ENCODE measurements at regions not wholly inside any gene's neighbourhood (a gene's known extent, or its start where the extent isn't known, plus 50 kb on each side); places are given as distances from the start of the nearest gene placed in this dataset.
A peak's percentile ranks its signal among the peaks of the same experiment; 100 is the strongest.
"Not testable (repeated sequence)": the region's sequence is repeated elsewhere in the genome, so short reads cannot be mapped to it uniquely, and the experiment has no call there.

DNA sequence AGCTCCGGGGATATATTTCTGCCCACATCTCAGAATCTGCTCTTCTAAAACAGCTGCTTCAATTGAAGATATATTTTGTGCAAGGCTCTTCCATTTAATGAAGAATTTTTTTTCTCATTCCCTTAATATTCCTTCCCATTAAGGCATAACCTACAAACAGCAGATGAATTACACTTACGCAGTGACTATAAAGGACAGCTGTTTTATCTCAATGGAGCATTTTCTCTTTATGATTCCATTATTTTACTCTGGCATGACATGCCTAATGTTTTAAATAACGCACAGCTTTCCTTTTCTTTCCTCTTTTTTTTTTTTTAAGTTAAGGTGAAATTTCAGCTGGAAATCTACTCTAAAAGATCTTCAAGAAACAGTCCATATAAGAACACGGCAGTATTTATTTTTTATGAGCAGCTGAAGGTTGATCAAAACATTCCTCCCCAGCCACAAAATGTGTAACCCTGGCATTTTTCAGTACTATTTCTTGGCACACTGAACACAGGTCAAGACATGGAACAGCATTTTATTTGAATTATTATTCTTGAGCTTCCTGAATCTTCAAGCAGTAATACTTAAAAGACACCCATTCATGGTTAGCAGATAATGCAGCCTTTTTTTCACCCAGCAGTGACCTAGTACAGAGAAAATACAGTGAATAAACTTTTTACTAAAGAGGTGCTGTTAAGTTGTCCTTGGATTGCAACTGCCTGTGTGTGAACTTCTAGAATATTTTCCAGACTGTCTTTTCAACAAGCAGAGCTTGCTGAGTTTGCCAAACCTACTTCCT is 118.1 kb upstream of the FOXN3 start:
- peak in 1 of 2 donors; percentile 39 for DNase-seq (ENCODE audit: low read depth in 2 of 2)

DNA sequence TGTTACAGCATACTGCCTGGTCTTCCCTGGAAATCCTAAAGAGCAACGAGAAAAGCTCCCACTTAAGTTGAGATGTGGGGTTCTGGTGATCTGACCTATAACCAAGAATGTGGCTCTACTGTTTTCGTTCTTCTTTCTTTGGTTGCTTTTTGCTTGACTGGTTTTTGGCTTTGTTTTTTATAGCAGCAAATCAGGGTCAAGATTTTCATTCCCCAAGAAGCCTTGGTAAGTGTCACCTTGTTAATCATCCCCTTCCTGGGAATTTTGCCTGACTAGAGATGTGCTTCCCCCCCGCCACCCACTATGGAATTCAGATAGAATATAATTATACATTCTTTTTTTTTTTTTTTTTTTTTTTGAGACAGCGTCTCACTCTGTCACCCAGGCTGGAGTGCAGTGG is 116.7 kb upstream of the FOXN3 start:
- DNase-seq (ENCODE audit: low read depth in 2 of 2), result no peak

DNA sequence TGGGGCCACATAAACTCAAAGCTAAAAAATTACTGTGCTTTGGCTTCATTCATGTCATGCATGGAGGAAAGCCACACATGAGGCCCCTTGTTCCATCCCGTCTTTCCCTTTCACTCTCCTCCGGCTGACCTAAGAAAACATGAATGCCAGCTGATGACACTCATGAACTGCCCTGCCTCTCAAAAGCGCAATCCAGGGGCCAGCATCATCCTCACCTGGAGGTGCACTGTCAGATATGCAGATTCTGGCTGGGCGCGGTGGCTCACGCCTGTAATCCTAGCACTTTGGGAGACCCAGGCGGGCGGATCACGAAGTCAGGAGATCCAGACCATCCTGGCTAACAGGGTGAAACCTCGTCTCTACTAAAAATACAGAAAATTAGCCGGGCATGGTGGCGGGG is 116.1 kb upstream of the FOXN3 start:
- DNase-seq (ENCODE audit: low read depth in 2 of 2), result no peak

DNA sequence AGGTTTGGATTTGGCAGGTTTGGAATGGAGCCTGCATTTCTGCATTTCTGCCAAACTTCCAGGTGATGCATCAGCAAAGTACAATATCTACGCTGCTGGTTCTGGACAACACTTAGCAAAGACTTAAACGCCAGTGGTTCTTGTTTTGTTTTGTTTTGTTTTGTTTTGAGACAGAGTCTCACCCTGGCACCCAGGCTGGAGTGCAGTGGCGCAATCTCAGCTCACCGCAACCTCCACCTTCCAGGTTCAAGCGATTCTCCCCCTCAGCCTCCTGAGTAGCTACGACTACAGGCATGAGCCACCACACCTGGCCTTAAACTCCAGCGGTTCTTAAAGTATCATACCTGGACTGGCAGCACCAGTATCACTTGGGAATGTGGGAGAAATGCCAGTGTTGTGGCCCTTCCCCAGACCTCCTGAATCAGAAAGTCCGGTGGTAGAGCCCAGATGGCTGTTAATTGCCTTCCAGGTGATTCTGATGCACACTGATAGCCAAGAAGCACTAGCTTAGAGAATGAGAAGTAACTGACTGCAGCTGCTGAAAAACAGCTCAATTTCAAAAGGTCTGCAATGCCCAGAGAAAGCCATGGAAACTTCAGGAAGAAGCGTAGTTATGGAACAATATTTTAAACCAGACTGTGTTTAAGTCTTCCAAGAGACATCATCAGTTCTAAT is 114.8 kb upstream of the FOXN3 start:
- no peak for DNase-seq (ENCODE audit: low read depth in 2 of 2)

DNA sequence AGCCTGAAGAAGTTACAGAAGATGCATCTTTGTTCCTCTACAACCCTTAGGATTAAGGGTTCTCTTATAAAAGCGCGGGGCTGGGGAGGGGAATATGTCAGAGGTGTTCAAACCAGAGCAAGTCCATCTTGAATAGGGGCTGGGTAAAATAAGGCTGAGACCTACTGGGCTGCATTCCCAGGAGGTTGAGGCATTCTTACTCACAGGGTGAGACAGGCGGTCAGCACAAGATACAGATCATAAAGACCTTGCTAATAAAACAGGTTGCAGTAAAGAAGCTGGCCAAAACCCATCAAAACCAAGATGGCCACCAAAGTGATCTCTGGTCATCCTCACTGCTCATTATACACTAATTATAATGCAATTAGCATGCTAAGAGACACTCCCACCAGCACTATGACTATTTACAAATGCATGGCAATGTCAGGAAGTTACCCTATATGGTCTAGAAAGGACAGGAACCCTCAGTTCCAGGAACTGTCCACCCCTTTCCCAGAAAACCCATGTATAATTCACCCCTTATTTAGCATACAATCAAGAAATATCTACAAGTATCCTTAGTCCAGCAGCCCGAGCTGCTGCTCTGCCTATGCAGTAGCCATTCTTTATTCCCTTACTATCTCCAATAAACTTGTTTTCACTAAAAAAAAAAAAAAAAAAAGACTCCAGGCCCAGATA is 108.1 kb upstream of the FOXN3 start:
- DNase-seq (ENCODE audit: low read depth in 2 of 2), result no peak

DNA sequence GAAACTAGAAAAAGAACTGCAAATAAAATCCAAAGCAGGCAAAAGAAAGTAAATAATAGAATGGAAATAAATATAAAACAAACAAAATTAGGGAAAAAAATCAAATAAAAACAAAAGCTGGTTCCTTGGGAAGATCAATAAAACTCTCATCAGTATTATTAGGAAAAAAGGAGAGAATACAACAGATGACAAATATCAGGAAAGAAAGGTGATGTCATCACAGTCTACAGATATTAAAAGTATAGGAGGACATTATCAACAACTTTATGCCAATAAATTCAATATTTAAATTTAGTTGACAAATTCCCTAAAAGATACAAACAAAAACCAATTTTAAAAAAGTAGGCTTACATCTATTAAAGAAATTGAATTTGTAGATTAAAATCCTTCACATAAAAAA is 107.4 kb upstream of the FOXN3 start:
- DNase-seq (ENCODE audit: low read depth in 2 of 2), result no peak

DNA sequence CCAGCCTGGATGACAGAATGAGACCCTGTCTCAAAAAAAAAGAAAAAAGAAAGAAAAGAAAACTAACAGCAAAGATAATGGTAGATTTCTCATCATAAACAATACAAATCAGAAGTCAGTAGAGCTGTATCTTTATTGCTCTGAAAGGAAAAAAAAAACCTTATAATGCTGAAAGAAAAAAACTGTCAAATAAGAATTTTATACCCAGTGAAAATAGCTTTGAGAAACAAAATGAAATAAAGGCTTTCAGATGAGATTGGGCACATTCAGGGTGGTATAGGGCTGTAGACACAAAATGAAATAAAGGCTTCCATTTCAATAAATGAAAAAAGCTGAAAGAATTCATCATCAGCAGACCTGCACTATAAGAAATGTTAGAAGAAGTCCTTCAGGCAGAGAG is 105.0 kb upstream of the FOXN3 start:
- no peak for DNase-seq (ENCODE audit: low read depth in 2 of 2)

DNA sequence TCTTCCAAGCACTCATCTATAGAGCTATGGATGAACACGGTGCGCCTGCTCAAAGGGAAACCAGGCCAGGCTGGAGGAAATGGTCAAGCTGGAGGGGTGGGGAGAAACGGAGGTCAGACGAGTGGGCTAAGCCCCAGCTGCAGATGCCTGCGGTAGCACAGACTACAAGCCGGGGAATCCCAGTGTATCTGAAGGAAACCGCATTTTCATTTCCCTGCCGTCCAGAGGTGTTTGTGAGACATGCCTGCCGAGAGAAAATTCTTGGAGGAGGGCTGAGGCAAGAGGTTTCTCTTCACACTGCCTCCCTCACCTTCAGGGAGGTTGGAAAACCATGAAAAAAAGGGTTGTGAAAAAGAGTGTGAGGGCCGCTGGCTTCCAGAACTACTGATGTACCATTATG is 102.0 kb upstream of the FOXN3 start:
- DNase-seq (ENCODE audit: low read depth in 2 of 2), result no peak

DNA sequence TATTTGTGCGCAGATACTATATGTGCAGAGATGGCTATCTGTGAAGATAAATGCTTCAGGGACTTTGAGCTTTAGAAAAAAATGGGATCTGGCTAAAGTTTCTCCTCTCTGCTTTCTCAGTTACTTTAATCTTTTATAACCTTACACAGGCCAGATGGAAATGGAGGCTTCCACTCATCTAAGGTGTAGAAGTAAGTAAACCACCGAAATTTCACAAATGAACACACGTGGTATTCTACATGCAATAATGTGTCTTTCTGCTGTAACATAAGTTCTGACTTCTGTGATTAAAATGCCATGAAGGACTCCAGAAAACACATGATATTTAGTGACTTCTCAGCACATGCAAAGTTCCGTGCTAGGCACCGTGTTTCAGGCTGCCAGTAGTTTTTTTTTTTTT is 99.1 kb upstream of the FOXN3 start:
- no peak for DNase-seq (ENCODE audit: low read depth in 2 of 2)

DNA sequence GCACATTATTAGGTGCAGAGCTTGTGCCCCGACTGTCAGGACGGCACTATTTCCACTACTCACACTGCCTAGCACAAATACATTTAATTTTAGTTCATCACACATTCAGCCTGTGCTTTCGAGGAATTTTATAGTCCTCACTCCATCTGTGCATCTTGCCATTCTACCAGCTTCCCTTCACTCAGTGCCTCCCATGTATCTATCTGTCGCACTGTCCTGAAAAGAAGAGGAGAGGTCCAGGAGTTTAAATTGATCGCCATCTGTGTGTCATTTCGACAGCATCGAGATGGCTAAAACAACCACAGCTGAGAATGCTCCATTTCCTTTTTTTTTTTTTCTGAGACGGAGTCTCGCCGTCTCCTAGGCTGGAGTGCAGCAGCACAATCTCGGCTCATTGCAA is 97.6 kb upstream of the FOXN3 start:
- DNase-seq (ENCODE audit: low read depth in 2 of 2), result no peak

DNA sequence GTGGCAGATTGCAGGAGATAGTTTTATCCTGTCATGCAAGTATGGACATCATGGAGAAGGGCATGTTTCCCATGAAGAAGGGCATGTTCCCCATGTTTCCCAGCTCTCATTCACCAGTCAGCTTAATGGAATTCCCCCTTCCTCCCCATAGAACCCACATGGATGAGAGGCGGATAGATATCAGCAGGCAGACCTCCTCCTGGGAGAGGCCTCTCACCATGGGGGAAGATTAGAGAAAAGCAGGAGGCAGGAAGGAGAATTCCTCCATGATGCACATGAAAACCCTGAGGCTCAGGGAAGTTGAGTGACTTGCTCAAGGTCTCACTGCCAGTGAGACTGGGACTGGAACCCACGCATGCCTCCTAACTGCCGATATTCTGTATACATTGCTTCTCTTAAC is 92.9 kb upstream of the FOXN3 start:
- DNase-seq (ENCODE audit: low read depth in 2 of 2), result no peak

DNA sequence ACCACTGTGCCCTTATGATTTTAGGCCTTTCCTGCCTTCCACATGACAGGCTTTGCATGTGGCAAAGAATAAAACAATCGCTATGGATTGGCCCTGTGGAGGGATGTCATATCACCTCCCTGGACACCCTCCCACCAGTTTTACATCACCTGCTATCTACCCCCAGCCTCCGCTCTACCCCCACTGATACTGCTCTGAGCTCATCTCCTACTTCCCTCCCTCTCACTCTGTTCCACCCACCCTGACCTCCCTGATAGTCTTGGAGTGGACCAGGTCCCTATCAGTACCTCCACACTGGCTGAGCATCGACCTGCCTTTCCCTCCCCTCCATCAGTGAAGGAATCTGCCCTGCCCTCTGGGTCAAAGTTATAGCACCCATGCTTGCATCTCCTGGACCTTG is 91.8 kb upstream of the FOXN3 start:
- no peak for DNase-seq (ENCODE audit: low read depth in 2 of 2)

DNA sequence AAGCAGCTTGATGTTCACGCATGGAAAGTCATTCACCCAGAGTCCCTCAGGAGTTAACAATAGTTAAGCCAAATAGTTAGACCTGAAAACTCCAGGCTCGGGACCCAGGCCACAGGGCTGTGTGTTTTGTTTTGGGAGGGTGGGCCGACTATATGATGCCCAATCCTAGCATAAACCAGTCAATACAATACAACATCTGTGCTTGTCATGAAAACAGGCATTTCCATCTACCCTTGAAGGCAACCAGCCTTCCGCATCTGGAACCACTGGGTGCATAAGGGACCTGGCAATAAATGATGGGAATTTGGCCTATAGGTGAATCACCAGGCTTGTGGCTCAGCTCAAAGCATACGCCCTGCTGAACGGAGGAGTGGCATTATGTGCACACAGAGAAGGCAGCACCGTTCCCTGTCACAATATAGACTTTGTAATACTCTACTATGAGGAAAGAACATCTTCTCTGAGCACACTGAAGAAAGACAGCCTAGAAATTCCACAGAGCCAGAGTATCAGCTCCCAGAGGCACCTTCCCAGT is 91.0 kb upstream of the FOXN3 start:
- DNase-seq (ENCODE audit: low read depth in 2 of 2), result peak in 1 of 2 donors; percentile 21

DNA sequence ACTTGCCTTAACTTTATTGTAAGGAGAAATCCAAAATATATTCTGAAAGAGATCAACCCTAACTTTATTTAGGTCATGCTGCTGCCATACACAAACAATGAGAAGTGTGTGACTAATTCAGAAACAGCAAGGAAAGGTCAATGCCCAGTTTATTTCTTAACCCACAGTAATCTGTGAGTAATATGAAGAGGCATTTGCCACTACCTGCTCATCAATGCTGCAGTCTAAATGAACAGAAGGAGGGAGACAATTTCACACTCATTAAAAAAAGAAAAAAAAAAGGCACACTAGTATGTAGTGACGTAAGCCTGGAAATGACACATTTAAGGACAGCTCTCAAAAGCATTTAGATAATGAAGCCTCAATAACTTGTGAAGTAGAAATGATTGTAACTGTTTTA is 90.5 kb upstream of the FOXN3 start:
- DNase-seq (ENCODE audit: low read depth in 2 of 2), result peak; percentile 31 to 80

DNA sequence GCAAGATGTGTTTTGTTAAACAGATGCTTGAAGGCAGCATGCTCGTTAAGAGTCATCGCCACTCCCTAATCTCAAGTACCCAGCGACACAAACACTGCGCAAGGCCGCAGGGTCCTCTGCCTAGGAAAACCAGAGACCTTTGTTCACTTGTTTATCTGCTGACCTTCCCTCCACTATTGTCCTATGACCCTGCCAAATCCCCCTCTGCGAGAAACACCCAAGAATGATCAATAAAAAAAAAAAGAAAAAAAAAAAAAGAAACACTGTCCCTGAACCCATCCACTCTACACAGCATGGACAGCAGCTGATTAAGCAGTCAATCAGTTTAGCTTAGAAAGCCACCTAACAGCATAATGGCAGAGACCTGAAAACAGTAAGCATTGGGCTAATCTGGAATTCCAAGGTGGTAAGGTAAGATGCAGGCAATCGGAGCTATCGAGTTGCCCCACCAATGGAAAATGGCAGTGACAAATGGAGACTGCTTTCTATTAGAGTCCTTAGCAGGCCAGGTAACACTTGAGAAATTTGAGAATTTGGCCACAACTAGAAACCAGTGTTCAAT is 89.9 kb upstream of the FOXN3 start:
- not testable (repeated sequence) for DNase-seq (ENCODE audit: low read depth in 2 of 2)

DNA sequence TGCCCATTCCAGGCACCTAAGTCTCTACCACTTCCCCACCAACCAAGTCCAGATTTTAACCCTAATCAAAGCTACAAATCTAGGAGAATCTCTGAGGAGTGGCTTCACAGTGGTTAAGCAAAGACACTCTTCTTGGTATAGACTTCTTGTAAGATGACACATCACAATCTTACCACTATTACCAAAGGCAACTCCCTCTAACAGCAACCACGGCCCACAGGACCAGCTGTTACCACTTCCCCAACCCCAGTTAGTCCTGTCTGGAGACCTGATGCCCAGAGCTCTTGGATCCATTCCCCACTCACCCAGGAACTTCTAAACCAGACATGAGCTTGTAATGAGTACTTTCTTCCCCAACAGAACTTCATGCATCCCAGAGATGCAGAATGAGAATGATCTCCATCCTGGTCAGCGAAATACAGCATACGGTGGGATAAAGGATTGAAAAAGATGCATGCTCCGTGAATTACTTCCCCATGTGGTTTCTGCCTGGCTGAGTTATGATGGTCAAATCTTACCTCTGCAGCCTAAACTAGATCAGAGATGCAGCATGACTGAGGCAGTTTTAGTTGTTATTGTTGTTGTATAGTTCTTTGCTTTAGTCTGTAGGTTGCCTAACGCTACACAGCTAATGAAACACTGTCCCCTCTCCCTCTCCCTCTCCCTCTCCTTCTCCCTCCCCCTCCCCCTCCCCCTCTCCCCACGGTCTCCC is 87.7 kb upstream of the FOXN3 start:
- peak in 1 of 2 donors; percentile 18 for DNase-seq (ENCODE audit: low read depth in 2 of 2)

DNA sequence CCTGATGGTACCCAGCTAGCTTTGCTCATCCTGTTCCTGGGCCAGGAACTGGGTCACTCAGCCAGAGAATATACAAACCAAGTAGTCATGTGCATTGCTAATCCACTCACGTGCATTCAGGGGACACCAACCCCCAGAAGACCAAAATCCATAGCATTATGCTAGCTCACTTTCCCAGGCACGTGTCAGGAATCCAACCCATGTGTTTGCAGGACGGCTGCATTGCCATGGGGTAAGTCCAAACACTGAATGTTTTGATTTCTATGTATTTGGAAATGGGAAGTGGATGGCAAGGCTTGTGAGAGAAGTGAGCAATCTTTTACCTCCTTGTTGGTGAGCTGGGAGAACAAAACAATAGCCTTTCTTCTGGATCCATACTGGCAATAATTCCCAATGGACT is 87.1 kb upstream of the FOXN3 start:
- peak in 1 of 2 donors; percentile 19 for DNase-seq (ENCODE audit: low read depth in 2 of 2)

DNA sequence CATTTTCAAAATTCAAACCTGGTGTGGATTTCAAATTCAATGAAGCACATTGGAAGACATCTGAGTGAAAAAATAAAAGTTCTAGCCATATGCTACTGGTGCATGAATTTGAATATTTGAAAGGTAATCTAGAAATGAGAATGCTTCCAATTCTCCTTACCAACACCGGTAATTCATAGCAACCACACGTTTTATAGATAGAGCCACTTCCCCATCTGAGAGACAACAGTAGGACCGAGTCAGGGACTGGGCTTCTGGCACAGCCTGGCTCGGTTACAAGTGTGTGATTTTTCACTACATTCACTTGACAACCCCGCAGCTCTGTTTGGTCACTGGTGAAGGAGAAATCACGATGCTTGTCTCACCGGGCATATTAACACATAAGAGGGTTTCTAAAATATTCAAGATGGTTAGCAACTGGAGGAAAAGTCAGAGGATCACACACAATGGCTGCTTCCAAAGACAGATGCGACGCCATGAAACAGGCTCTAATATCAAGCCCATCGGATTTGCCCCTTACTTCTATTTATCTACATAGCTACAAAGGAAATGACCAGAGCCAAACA is 86.5 kb upstream of the FOXN3 start:
- DNase-seq (ENCODE audit: low read depth in 2 of 2), result no peak

DNA sequence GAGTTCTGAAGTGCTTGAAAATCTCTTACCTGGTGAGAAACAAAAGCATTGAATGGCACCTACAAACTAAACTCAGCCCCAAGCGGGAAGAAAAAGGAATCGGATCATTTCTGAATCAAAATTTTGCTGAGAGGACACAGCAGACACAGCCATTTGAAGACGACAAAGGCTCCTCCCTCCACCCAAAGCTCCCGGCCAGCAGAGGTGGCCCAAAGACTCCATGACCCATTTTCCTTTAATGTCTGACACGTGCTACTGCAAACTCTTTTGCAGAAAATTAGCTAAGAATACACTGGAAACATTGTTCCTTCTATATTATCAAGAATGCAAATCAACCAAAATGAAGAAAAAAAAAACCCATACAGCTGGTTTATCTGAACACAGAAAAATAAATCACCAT is 85.9 kb upstream of the FOXN3 start:
- DNase-seq (ENCODE audit: low read depth in 2 of 2), result no peak

DNA sequence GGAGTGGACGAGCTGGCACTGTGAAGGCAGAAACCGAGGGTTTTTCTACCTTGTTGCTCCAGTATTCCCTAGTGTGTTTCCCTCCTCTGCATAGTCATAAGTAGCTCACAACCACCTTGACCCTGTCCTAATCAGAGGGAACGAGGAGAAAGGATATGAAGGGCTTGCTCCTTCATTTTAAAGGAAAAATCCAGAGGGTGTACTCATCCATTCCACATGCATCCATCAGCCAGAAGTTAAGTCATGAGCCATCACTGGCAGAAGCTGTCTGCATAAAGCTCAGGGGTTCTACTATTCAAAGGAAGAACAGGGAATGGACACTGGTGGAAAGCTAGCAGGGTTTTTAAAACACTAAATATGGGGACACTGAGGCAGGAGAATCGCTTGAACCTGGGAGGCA is 84.3 kb upstream of the FOXN3 start:
- DNase-seq (ENCODE audit: low read depth in 2 of 2), result no peak

DNA sequence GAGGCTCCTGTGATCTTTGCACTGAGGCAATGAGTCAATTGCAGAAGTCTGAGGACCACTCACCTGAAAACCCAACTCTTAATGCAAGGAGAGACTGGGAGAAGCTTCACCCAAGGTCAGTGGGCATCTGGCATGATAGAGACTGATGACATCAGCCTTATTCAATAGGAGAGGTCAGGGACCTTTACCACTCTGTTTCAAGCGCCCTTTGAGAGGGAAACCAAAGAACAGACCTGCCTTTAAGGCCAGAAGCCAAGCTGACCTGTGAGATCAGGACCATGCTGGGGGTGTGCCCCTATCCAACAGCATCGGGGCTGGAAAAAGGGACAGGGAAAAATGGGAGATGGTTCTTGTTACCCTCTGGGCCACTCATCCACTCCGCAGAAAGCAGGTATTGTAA is 83.3 kb upstream of the FOXN3 start:
- no peak for DNase-seq (ENCODE audit: low read depth in 2 of 2)

Data from lung microvascular endothelial cell (primary cell).